Activated CD4-positive, alpha-beta T cell treated with anti-CD3 and anti-CD28 coated beads, Interleukin-2, amount 50 U/mL, for 48 hours (primary cell): ENCODE measurements at regions not wholly inside any gene's neighbourhood (a gene's known extent, or its start where the extent isn't known, plus 50 kb on each side); places are given as distances from the start of the nearest gene placed in this dataset.

Experiments used
- DNase-seq, 2 experiments: peaks; one replicate each; pipeline ENCODE4 v3.0.0-alpha.2; 2020

DNA sequence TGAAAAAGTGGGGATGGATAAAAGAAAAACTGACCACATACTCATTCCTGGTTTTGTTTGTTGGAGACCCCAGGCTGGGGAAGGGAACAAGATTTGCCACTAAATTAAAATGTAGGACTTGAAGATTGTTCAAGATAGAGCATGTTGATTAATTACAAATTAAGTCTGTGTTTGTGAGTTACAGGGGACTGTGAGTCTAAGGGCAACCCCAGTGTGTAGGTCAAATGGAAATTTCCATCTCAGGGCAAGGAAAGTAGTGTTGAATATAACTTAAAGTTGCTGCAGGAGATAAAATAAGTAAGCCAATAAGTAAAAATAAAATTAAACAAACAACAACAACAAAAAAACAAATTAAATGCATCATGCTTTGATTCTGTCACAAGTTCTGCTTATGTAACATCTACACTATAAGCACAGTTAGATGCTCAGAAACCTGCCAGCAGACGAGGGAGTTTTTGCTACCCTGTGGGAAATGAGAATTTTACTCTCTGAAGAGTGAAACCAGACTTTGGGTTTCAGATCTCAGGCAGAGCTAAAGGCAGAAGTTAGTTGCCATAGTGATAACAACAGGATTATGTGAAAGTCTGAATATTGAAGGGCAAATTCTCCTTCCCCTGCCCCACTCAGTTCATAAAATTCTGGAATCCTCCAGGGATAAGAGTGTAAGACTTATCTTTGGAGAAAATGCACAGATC is 352.3 kb downstream of the GRXCR1 start:
- DNase-seq, result no peak

DNA sequence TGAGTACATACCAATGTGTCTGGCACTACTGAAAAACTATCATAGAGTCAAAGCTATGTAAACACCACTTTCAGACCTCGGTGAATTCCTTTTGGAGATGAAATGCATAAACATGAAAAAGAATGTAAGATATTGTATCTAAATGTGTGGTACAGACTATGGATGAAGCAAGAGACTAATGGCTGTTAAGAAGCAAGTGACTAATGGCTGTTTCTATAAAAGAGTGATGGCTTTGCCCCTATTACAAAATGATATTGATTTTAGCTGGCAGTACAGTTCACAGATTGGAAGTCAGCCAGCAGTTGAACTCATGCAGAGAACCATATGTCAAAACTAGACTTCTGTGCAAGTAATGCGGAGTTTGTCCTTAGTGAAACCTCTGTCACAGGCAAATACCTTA is 359.3 kb downstream of the GRXCR1 start:
- DNase-seq, result no peak

DNA sequence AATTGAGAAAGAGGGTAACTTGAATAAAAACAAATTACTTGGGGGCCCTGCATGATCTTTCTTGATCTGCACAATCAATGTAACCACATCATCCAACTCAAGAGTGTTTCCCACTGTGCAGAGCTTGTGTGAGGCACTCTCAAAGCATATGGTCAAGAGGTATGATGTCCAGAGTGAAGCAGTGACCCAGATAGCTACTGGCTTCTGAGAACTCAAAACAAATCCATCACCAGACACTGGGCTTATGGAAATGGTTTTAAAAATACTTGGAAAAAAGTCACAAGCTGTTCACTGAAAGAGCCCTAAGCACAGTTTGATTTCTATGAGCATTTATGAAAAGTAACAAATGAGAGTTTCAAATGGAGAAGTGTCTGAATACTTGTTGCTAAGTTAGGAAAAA is 361.0 kb downstream of the GRXCR1 start:
- DNase-seq, result no peak

DNA sequence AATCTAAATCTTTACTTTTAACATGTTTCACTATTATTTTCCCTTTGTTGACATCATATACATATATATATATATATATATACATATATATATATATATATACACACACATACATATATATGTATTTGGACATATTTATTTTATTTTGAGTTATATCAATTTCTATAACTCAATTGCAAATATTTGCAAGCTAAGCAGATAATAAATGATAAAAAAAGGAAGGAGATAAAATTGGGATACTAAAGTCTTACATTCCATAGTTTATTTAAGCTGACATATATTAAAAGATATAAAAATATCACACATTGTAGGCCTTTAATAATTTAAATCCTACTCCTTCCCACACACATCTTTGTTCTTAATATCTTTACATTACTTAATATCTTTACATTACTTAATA is 372.2 kb downstream of the GRXCR1 start:
- no peak for DNase-seq

DNA sequence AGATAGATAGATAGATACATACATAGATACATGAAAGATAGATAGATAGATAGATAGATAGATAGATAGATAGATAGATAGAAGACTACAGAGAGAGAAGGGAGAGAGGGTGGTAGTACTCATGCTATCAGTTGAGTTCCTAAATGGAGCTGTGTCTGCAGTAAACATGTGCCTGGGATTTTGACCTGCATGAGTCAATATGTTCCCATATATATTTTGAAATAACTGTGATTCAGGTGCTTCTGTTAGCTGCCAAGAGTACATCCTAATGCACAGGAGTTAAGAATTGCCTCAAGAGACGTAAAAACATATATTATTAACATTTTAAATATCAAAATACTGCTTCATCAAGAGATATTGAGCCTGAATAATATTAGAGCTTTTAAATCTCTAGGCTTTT is 379.4 kb downstream of the GRXCR1 start:
- DNase-seq, result no peak

DNA sequence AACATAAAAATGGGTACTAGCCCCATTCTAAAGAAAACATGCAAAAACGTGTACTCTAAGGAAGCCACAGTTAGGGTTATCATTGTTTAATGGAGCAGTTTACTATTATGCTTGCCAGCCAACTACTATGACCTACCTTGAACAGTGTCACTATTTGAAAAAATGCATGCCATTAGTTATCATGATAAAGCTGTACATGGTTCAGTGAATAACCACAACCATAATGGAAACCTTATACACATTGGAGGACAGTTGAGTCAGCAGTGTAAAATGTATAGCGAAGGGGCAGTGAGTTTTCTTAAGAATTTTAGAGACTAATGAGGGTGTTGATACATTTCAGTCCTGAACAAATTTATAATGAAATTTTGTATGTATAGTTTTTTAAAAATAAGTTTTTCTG is 381.9 kb downstream of the GRXCR1 start:
- no peak for DNase-seq

DNA sequence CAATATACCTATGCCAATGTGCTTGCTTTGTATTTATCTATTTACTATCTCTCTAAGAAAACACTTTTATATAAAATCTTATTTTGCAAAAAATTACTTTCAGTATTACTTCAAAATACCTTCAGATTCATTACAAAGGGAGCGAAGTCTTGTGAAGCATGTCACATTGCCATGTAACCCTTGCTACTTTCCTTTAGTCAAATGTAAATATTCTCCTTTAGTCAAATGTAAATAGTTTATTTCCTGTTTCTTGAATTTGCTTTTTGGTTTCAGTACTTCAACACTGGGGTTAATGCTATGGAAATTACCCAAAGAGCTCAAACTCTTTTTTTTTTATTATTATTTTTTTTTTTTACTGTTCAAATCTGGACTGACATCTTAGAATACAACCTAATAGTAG is 383.3 kb downstream of the GRXCR1 start:
- no peak for DNase-seq

DNA sequence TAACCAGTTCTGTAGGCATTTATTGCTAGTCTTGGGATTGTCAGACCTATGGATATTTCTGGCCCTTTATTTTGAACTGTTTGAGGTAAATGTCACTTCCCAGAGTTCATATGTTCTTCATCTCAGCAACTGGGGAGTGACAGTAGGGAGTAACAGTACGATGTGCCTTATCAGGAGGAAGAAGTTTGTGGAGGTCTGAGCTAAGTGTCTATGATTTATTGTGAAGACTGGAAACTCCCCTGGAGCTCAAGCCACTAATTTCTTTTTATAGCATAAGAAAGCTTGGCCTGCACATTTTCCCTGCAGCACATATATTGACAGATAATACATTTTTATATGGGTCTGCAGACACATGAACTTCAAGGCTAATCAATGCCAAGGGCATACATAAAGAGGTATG is 383.8 kb downstream of the GRXCR1 start:
- no peak for DNase-seq

DNA sequence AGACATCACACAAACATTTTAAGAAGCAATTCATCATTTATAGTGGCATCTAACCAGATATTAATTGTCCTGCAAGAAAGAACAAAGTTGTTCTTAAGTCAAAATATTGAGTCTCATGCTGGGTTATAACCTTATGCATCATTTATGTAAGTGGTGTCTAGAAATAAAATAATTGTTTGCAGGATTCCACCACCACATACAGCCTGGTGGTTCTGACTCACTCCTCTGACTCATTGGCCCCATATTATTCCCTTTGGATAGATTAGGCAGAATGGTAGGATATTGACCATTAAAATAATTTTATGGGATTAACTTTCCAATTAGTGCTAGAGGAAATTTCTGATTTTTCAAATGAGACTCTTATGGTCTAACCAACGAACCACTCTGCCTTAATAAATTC is 384.5 kb downstream of the GRXCR1 start:
- DNase-seq, result no peak

DNA sequence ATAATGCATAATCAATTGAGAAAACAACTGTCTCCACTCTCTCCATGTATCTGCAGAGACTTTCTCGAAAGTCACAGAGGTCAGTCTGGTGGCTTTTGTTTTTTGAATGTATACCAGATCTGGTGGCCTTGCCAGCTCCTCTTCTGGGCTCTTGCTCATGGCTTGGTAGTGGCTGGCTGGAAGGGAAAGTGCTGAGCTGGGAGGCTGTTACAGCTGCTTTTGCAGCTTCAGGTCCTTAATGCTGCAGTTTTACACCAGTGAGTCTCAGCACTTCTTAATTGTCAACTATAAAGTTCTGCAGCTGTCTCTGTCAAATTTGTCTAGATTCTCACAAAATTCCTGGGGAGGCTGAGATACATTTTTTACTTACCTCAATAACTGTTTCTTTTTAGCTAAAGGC is 390.0 kb downstream of the GRXCR1 start:
- DNase-seq, result no peak

DNA sequence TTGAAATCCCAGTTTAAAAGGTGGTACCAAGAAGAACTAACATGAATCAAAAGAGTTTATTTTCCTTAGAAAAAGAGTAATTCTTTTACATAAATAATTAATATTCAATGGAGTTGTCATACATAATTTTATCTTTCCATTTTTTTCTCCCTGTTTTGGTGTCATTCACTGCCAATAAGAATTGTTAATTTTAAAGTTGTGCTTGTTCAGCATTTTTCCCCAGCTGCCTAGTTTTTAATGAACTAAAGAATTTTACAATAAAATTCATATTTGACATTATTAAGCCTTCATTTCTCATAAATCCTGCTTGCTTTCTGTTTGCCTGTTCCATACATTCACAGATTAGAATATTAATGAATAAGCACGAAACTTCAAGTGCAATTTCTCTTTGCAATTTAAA is 393.6 kb downstream of the GRXCR1 start:
- no peak for DNase-seq

DNA sequence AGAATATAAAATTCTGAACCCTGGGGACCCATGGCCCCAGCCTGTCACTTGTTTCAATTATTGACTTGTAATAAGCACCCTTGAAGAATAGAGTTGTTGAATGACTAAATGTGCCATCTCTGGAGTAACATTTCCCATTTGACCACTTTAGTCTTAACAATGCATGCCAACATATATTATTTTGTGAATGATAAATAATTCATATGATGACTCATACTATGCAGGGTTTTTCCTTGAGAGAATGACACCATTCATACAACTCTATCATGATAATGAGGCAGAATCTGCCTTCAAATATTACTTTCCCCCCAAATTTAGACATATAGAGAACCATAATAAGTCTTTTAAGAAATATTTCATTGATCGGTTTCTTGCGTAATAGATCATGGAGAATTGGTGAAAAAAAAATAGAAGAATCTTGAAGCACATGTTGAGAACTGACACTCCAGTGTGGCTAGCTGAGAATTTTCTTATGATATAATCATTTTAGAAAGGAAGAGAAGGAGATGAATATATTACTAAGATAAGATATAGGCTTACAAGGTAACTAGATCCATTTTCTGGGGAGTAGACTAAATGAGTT is 404.5 kb downstream of the GRXCR1 start:
- no peak for DNase-seq

DNA sequence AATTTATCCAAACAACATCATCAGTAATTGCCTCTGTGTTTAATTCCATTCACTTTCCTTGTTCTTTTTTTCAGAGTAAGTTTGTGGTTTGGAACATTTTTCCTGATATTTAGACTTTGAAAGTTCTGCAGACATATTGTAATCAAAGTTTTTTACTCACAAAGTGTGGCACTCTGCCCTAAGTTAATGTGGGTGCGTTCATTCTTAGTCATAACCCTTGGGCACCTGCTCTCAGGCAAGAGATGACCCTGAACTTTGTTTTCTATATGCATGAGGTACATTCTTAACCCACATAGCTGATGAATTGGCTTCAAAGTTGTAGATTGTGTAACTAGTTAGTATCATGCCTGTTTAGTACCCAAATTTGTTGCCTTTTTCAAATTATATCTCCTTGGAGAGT is 424.3 kb downstream of the GRXCR1 start:
- no peak for DNase-seq

DNA sequence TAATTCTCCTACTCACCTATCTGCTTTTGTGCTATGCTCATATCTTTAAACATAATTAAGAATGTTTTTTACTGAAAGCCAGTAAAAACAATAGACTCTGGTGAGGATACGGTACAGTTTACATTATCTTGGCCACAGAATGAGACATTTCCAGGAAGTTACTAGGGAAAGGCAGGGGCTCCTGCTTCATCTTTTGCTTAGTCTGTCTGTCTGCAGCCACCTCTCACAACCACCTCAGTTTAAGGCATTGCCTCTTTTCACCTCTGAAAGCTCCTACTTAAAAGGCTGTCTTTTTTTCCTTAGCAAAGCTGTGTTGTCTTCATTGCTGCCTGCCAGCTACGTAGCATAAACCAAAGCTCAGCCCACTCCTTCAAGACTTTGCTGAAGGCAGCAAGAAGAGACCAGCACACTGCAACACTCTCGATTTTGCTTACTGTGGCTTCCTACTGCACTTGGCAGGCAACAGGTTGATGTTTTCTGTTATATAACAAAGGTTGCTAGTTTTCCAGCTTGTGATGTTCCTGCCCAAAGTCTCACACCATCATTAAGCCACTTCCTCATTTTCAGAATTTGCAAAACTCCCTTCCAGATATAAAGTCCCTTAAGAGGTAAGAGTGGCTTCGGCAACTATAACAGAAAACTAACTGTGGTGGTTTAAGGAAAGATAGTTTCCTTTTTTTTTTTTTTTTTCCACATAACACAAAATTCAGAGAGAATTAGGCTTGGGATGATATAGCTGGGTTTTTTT is 432.9 kb downstream of the GRXCR1 start:
- DNase-seq, result no peak

DNA sequence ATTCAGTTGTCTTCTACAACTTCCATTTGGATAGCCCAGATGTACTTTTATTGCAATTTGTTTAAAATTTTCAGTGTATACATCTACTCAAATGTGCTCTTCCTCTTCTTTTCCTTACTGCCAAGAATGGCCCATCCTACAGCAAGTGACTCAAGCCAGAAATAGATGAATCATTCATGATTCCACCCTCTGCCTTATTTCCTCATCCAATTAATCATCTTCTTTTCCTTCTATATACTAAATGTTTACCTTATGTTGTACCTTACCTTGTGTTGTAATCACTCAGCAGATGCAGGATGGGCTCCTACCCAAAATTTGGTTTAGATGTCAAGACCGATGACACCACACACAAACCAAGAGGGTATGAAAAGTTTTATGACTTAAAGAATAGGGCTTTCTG is 437.8 kb downstream of the GRXCR1 start:
- no peak for DNase-seq

DNA sequence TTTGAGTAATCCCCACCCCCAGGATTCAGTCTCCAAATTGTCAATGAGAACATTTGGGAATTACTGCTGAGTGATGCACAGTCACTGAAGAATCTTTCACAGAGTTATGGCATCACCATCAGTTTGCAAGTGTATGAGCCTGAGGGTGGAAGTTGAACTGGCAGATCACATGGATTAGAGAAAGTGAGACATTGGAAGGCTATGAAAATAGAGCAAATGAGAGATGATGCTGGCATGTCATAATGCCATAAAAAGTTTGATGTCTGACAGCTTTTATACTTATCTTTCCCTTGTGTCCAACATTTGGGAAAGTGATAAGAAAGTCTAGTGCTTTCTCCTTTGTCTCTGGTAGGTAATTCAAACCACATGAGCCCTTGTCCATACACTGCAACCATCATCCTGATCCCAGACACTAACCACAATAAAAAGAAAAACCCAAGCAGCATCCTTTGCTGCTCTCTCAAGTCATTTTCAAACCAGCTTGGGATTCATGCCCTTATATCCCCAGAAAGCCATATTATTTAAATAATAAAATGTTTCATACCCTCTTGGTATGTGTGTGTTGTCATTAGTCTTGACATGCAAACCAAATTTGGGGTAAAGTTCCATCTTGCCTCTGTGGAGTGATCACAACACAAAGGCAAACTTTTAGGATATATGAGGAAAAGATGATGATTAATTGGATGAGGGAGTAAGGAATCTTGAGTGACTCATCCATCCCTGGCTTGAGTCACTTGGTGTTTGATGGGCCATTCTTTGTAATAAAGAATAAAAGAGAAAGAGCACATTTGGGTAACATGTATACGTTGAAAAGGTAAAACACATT is 438.9 kb downstream of the GRXCR1 start:
- no peak for DNase-seq

DNA sequence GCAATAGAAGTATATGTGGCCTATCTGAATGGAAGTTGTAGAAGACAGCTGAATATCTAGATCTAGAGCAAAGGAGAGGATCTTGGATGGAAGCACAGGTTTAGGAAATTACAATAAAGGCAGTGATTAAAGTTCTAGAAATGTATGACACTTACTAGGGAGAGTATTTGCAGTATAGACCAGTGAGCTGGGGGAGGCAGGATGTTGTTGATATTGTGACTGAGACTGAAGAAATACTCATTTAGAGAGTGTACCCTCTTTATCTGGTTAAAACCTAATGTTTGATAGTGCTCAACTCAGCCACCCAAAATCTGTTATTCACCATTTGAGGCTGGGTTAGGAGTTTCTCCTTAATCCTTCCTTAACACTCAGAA is 439.5 kb downstream of the GRXCR1 start:
- no peak for DNase-seq

DNA sequence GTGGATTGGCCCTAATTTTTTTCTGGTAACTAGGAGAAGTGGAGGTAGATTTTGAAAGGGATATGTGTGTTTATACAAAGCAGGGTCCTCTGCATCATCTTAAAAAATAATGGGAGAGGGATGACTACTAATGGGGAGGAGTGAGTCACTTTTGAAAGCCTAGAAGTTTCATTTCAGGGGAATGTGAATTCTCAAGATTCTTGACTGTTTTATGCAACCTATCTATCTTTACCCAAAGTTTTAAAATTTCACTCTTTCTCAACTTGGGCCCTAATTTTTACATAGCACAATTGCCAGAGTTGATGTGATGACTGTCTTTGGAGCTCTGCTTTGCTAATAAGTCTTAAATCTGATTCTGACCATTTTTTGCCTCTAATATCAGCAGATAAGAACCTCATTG is 445.2 kb downstream of the GRXCR1 start:
- DNase-seq, result no peak

DNA sequence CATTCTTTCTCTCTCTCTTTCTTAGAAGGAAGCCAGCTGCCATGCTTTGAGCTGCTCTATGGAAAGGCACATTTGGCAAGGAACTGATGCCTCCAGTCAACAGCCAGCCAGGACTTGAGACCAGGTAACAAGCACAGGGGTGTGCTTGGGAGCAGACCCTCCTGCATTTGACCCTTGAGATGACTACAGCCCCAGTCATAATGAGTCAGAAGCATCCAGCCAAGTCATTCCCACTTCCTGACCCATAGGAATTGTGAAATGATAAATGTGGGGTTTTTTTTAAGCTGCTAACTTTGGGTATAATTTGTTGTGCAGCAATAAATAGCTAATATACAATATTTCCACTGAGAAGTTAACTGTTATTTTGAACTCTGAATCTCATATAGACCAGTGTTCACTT is 446.9 kb downstream of the GRXCR1 start:
- no peak for DNase-seq

DNA sequence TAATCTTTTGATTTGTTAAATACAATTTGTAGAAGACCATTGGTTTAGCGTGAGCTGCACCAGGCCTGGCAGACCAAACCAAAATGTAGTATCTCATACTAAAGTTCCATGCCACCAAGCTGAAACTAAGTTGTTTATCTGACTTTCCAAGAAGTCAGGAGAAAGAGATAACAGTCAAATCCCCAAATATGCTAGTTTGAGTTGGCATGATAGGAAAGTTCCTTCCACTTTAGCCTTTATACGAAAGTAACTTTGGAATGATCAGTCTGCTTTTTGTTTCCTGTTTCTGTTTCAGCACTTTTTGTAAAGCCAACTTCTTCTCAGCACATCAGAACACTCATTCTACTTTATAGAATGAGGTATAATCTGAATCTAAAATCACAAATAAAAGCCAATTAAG is 449.2 kb downstream of the GRXCR1 start:
- DNase-seq, result no peak

DNA sequence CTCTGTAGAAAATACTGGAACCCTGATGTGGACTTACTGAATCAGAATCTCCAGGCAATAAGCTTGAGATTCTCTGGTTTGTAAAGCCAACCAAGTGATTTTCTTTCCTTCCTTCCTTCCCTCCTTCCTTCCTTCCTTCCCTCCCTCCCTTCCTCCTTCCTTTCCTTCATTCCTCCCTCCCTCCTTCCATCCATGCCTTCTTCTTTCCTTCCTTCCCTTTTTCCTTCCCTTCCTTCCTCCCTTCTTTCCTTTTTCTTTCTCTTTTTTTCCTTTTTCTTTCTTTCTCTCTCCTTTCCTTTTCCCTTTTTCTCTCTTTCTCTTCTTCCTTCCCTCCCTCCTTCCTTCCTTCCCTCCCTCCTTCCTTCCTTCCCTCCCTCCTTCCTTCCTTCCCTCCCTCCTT is 450.8 kb downstream of the GRXCR1 start:
- DNase-seq, result no peak

DNA sequence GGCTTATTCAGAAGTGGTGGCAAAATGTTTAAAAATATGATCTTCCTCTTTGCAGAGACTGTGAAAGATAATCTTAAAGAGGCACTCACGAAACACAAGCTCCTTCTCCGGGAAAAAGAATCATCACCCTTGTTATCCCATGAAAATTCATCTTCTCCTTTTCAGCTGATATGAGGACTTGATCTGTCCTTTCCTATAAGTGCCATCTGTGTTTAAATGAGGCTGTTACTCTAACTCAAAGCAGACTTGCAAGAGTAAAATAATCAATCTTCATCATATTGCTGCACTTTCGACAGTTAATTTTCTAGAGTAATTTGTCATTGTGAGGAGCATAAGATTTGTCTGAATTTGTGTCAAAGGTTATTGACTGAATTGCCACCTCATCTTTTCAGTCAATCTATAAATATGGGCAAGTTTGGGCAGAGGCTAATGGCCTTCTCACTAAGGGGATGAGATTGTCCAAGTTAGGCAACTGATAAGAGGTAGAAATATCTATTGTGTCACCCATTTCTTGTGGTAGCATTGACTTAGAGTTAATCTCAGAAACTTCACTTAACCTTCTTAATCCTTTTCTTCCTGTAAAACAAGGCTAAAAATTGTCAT is 452.9 kb downstream of the GRXCR1 start:
- no peak for DNase-seq

DNA sequence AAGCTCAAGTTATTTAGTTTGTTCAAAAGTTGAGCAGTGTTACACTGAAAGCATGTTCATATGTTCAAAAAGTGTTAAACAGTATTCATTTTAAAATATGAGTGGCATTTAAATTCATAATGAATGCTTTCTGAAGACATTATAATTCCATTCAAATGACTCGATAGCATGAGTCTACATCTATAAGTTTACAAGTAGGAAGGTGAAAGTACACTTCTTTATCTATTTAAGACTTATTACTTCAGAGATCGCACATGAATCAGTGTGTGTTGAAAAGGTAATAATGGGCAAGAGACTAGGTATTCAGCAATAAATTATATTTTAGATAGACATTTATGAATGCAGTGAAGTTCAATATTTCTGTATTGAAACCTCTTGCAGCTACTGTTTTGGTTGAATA is 456.1 kb downstream of the GRXCR1 start:
- no peak for DNase-seq
